Brain microvascular endothelial cell (primary cell): ENCODE measurements at regions not wholly inside any gene's neighbourhood (a gene's known extent, or its start where the extent isn't known, plus 50 kb on each side); places are given as distances from the start of the nearest gene placed in this dataset.

Source experiments
- DNase-seq: peaks from one replicate; pipeline ENCODE4 v3.0.0-alpha.2; 2020
- H3K27ac ChIP-seq: fragments of 250-450 bp; sonication (Bioruptor Pico); 2 replicates; pipeline ENCODE4 v1.5.1; 2020; ENCODE audit warnings: mild to moderate bottlenecking, moderate library complexity
- H3K27me3 ChIP-seq: fragments of 250-450 bp; sonication (Bioruptor Pico); replicated peaks from 2 replicates; pipeline ENCODE4 v1.5.1; 2020; ENCODE audit warnings: mild to moderate bottlenecking
- H3K36me3 ChIP-seq: fragments of 250-450 bp; sonication (Bioruptor Pico); replicated peaks from 2 replicates; pipeline ENCODE4 v1.5.1; 2020; ENCODE audit warnings: mild to moderate bottlenecking
- H3K4me3 ChIP-seq: 2 replicates; pipeline ENCODE4 v1.5.1; 2011; ENCODE audit warnings: low read depth, mild to moderate bottlenecking, control low read depth, low read length, moderate library complexity
- in situ Hi-C: cut with HindIII; loops from 2 replicates; pipeline ENCODE4 v1.10.0; 2017; ENCODE audit warnings: low sequenced_read_pairs, low pct_ligation_motif_present
- TF ChIP-seq, protein P1 (sequence below): IDR thresholded peaks from 2 replicates; pipeline ENCODE4 v1.5.1; 2011; ENCODE audit warnings: low read depth, mild to moderate bottlenecking, moderate library complexity, low read length, control low read depth, inconsistent platforms; ENCODE audit errors: missing control alignments

DNA sequence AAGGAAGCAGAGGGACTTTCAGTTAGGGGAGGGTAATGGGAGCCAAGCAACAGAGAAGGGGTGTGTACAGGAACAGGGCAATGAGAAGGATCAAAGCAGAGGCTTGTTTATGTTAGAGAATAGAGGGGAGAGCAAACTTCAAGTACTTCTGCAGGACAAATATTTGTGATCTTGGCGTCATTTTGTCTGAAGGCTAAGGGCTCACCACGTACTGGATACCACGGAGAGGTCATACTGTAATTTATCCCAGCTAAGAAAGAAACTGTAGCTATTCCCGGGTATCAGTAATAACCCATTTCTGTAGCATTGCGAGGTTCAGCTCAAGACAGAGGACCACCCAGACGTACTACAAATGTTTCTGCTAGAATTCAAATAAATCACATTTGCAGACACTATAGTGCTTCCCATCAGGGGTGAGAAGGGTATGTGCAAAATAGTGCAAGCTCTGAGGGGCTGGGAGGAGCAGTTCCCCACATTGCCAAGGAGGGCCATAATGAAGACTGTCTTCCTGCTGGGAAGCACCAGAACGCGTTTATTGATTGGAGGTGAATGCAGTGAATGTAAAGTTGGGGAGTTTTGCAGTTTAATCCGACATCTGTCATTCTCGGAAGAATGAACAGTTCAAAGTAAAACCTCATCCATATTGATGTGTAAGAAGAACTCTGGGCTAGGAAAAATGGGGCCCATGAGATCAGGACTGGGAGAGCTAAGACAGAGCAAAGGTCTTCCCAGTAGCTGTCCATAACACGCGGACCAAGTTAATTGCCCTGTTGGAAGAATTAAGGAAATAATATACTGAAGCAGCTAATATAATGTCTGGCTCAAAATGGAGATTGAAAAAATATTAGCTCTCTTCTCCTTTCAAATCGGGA lies 136.9 kb downstream of the RWDD3 start:
- no peak overlapping the region for H3K4me3 ChIP-seq
- in situ Hi-C loops: no loop called here
- TF ChIP-seq, protein P1, sequence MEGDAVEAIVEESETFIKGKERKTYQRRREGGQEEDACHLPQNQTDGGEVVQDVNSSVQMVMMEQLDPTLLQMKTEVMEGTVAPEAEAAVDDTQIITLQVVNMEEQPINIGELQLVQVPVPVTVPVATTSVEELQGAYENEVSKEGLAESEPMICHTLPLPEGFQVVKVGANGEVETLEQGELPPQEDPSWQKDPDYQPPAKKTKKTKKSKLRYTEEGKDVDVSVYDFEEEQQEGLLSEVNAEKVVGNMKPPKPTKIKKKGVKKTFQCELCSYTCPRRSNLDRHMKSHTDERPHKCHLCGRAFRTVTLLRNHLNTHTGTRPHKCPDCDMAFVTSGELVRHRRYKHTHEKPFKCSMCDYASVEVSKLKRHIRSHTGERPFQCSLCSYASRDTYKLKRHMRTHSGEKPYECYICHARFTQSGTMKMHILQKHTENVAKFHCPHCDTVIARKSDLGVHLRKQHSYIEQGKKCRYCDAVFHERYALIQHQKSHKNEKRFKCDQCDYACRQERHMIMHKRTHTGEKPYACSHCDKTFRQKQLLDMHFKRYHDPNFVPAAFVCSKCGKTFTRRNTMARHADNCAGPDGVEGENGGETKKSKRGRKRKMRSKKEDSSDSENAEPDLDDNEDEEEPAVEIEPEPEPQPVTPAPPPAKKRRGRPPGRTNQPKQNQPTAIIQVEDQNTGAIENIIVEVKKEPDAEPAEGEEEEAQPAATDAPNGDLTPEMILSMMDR: no peak
- no peaks in the 10 kb centered on the region for H3K27me3 ChIP-seq
- no peak overlapping the region for H3K27ac ChIP-seq
- no peaks in the 10 kb centered on the region for H3K36me3 ChIP-seq
- no peak for DNase-seq

DNA sequence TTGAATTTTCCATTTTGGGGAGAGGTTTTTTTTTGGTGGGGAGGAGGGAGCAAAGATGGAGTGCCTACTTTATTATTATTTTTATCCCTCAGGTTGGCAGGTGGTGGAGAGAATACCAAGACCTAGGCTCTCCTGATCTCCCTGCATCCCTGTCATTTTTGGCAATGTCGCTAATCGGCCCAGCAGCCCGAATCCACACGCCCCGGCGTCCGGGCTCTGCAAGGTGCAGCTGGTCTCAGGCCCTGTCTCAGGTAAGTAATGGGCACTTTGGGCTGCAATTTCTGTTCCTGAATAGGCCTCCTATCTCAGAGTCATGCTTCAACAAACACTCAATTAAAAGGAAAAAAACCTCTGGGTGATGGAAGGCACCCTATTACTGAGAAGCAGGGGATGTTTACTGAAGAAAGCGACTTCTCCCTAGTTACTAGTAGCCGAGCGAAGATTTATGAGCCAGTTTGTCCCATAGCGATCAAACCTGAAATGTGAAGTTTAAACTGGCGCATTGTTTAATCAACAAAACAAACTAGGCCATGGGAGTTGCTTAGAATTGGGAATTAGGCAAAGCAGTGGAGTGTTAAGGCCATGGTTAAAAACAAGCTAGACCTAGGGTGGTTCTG lies 137.8 kb downstream of the RWDD3 start:
- TF ChIP-seq, protein P1: no peak
- no peak overlapping the region for H3K4me3 ChIP-seq
- H3K36me3 ChIP-seq: no peaks in the 10 kb centered on the region
- H3K27me3 ChIP-seq: no peaks in the 10 kb centered on the region
- in situ Hi-C loops: no loop called here
- no peak overlapping the region for H3K27ac ChIP-seq
- DNase-seq: no peak

DNA sequence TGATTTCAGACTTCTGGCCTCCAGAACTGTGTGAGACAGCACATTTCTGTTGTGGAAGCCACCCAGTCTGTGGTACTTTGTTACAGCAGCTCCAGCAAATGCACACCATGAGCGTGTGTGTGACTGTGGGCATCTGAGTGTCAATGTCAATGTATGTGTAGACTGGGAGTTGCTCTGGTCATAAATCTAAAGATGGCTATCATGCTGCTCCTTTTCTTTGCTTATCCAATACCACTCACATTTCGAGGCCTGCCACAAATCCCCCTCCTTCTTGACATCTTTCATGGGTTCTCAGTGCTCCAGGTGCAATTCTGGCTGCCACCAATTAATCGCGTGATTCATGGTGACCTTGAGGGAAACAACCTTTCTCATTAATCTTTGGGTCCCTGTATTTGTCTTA lies 141.2 kb downstream of the RWDD3 start:
- H3K36me3 ChIP-seq: no peaks in the 10 kb centered on the region
- no peak overlapping the region for H3K4me3 ChIP-seq
- no peak for DNase-seq
- H3K27ac ChIP-seq: no peak overlapping the region
- TF ChIP-seq, protein P1: no peak
- in situ Hi-C loops: no loop called here
- H3K27me3 ChIP-seq: no peaks in the 10 kb centered on the region

DNA sequence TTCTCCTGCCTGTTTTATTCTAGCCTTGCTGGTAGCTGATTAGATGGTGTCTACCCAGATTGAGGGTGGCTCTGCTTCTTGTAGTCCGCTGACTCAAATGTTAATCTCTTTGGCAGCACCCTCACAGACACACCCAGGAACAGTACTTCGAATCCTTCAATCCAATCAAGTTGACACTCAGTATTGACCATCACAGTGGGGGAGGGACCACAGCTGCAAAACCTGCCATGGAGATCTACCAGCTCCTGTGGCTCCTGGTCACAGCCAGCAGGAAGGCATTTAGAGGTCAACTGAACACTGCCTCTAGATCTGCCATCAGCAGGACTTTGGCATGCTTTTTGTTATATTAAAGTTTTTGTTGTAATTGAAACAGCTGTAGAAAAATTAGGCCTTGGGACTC lies 146.9 kb downstream of the RWDD3 start:
- no peaks in the 10 kb centered on the region for H3K27me3 ChIP-seq
- DNase-seq: no peak
- in situ Hi-C loops: no loop called here
- H3K4me3 ChIP-seq: no peak overlapping the region
- TF ChIP-seq, protein P1: no peak
- no peaks in the 10 kb centered on the region for H3K36me3 ChIP-seq
- H3K27ac ChIP-seq: no peak overlapping the region

DNA sequence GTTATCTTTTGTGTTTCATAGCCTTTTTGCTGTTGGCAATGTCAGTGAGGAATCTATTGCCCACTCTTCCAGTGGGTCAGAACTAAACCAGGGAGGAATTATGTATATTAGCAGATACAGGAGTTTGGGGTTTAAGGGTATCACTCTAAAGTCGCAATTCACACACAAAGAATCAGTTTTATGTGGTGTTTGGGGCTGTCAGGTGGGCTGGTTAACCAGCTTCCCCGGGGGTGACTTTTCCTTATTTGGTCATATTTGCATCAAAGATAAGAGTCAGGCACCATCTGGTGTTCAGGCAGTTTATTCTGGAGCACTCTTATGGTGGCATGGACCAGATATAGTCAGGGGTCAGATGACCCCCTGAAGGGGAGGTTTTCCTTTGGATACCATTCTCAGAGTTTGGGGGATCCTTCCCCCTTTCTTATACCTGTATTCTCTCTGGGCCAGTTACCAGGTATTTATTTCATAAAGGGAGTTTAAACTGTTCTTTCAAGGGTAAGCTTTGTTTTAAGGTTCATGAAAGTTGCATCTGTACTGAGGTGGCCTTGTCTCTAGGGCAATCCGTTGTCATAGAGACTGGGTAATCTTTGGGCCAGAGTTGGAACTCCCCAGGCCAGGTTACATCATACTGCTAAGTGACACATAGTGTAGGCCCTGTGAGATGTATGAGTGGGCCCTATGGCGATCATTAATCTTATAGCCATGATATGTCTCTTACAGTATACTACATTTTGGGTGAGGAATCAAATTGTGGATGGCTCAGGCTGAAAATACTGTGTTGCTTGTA lies 148.2 kb downstream of the RWDD3 start:
- Histone ChIP-seq H3K27me3 (no peaks in the 10 kb centered on the region), H3K27ac (no peak overlapping the region), H3K36me3 (no peaks in the 10 kb centered on the region), H3K4me3 (no peak overlapping the region)
- TF ChIP-seq, protein P1: no peak
- no peak for DNase-seq
- in situ Hi-C loops: no loop called here
